ENCODE measurements at regions not wholly inside any gene's neighbourhood (a gene's known extent, or its start where the extent isn't known, plus 50 kb on each side); places are given as distances from the start of the nearest gene placed in this dataset.

DNA sequence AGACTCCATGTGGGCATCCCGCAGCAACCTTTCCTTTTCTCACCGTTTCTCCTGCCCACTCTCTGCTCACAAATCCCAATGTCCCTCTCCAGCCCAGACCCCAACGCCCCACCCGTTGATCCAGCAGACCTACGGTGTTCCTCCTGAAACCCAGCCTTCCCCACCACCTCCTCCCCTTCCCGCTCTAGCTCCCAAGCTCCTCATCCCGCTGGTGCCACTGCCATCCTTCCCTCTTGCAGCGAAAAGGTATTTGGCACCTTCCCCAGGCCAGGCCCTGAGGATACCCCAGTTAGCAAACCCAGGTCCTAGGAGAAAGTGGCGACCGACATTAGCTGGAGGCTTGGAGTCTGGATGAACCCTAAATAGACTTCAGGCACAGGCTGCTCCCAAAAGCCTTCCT, 84.0 kb upstream of the RTL6 start:
- no peak for TF ChIP-seq EP300 (IDR thresholded peaks at IDR 0.05)
- TF ChIP-seq, protein P1, sequence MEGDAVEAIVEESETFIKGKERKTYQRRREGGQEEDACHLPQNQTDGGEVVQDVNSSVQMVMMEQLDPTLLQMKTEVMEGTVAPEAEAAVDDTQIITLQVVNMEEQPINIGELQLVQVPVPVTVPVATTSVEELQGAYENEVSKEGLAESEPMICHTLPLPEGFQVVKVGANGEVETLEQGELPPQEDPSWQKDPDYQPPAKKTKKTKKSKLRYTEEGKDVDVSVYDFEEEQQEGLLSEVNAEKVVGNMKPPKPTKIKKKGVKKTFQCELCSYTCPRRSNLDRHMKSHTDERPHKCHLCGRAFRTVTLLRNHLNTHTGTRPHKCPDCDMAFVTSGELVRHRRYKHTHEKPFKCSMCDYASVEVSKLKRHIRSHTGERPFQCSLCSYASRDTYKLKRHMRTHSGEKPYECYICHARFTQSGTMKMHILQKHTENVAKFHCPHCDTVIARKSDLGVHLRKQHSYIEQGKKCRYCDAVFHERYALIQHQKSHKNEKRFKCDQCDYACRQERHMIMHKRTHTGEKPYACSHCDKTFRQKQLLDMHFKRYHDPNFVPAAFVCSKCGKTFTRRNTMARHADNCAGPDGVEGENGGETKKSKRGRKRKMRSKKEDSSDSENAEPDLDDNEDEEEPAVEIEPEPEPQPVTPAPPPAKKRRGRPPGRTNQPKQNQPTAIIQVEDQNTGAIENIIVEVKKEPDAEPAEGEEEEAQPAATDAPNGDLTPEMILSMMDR (IDR thresholded peaks at IDR 0.05): no peak

Measured in tibial nerve (tissue), 4 donors.